Kidney (tissue), 13 donors: ENCODE measurements at regions not wholly inside any gene's neighbourhood (a gene's known extent, or its start where the extent isn't known, plus 50 kb on each side); places are given as distances from the start of the nearest gene placed in this dataset.

ENCODE experiments used
- DNase-seq, 5 donors: peaks; one replicate each; pipeline ENCODE4 v3.0.0-alpha.2; 2013 to 2020
- FAIRE-seq: peaks from 2 replicates; lab custom pipeline; 2012; peaks lifted over from hg19 to GRCh38; lab: Jason Lieb, UNC
- H3K27ac ChIP-seq, 2 donors: one replicate each; pipeline ENCODE4 v1.7.0; 2013; ENCODE audit warnings: low read depth in 2 of 2, low read length in 2 of 2, inconsistent platforms in 1 of 2
- H3K27me3 ChIP-seq: one replicate; pipeline ENCODE4 v1.7.1; 2013; ENCODE audit warnings: low read length, inconsistent platforms; ENCODE audit not compliant: control insufficient read depth, insufficient read depth
- H3K36me3 ChIP-seq, 3 donors: one replicate each; pipeline versions ENCODE4 v1.7.0 to v1.7.1; 2013; ENCODE audit warnings: low read length in 3 of 3, control low read depth in 1 of 3, inconsistent platforms in 1 of 3; ENCODE audit not compliant: insufficient read depth in 3 of 3, control insufficient read depth in 2 of 3
- H3K4me1 ChIP-seq, 3 donors: one replicate each; pipeline versions ENCODE4 v1.7.0 to v1.7.1; 2013; ENCODE audit warnings: low read length in 3 of 3, inconsistent platforms in 1 of 3, low read depth in 1 of 3; ENCODE audit not compliant: control insufficient read depth in 2 of 3, insufficient read depth in 2 of 3
- H3K4me3 ChIP-seq, 3 donors: one replicate each; pipeline versions ENCODE4 v1.7.0 to v1.8.1; 2013; ENCODE audit warnings: low read length in 3 of 3, control low read depth in 1 of 3, inconsistent platforms in 1 of 3
- H3K9ac ChIP-seq, 3 donors: one replicate each; pipeline versions ENCODE4 v1.7.0 to v1.7.1; 2013; ENCODE audit warnings: low read length in 3 of 3, control low read depth in 1 of 3, inconsistent platforms in 1 of 3
- H3K9me3 ChIP-seq, 3 donors: one replicate each; pipeline versions ENCODE4 v1.7.0 to v1.7.1; 2013; ENCODE audit warnings: low read length in 3 of 3, control low read depth in 1 of 3, inconsistent platforms in 1 of 3; ENCODE audit not compliant: control insufficient read depth in 2 of 3, insufficient read depth in 1 of 3
- intact Hi-C: fragments of 100-400 bp; cut with DNase I; formaldehyde crosslinking; loops from one replicate; pipeline ENCODE4 v1.11.1; 2022
- TF ChIP-seq, protein P1 (sequence below): IDR thresholded peaks from 3 replicates; pipeline ENCODE4 v1.5.1; 2012; ENCODE audit warnings: mild to moderate bottlenecking, moderate library complexity, borderline replicate concordance; ENCODE audit not compliant: insufficient read depth; ENCODE audit errors: extremely low read depth
- donor health status: control.
- donor health status: control.
- donor health status: control.
- donor health status: control.
- donor health status: control.
- donor health status: DM: yes; HTN: yes; CAD: no.
- donor health status: Normal renal cell carcinoma (clear cell type).

DNA sequence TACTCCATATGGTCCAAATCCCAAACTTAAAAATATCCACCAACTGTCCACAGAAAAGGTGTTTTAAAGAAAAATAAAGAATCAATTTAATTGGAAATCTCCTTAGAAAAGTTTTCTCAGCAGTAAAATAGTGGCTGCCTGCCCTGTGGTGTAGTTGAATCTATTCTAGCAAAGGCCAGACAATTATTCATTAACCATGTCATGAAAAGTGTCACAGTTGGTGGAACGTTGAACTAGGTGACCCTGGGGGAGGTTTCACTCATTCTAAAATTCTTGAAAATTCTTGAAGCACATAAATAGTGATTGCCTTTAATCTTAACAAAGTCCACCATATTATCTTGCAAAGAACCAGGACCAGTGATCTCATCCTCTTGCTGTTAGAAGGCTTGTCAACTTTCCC lies 78.4 kb upstream of the GZMB start:
- Histone ChIP-seq H3K4me3 (no peak overlapping the region), H3K36me3 (no peaks in the 10 kb centered on the region), H3K4me1 (peaks cover 0 to 2% (median 0%) of the 10 kb centered on the region in 3 donors), H3K9ac (no peak overlapping the region), H3K27ac (no peak overlapping the region), H3K9me3 (no peaks in the 10 kb centered on the region), H3K27me3 (no peaks in the 10 kb centered on the region)
- intact Hi-C loops = no loop called here
- FAIRE-seq (no peak), DNase-seq (peak in 1 of 5 donors; percentile 20)
- TF ChIP-seq, protein P1, sequence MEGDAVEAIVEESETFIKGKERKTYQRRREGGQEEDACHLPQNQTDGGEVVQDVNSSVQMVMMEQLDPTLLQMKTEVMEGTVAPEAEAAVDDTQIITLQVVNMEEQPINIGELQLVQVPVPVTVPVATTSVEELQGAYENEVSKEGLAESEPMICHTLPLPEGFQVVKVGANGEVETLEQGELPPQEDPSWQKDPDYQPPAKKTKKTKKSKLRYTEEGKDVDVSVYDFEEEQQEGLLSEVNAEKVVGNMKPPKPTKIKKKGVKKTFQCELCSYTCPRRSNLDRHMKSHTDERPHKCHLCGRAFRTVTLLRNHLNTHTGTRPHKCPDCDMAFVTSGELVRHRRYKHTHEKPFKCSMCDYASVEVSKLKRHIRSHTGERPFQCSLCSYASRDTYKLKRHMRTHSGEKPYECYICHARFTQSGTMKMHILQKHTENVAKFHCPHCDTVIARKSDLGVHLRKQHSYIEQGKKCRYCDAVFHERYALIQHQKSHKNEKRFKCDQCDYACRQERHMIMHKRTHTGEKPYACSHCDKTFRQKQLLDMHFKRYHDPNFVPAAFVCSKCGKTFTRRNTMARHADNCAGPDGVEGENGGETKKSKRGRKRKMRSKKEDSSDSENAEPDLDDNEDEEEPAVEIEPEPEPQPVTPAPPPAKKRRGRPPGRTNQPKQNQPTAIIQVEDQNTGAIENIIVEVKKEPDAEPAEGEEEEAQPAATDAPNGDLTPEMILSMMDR = no peak

DNA sequence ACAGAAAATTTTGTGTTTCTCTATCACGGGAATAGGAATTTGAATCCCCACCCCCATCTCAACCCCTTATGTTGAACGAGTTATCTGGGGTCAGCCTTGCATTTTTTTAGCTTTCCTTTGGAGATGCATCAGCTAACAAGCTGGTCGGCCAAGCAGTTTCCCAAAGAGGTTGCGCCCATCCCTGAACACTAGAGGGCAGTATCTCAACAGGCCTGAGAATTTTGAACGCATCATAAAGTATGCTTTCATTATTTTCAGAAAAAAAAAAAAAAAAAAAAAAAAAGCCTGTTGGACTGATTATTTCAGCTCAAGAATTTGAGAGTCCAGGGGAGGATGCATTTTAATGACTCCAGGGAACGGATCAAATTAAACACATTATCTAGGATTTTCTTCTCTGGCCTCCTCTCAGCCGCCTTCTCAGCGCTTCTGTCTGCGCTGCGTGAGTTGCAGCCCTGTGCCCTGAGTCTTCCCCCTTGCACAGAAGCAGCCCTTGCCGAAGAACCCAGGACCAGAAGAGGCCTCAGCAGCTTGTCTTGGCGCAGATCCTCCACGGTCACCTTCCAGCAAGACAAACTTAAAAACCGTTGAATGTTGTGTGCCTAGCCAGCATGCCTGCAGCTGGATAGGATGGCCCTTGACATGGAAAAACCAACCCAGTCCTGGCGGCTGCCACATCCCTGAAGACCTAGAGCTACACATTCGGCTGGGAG lies 76.6 kb upstream of the GZMB start:
- no peaks in the 10 kb centered on the region for H3K27me3 ChIP-seq
- no peaks in the 10 kb centered on the region for H3K9me3 ChIP-seq
- intact Hi-C loops = no loop called here
- FAIRE-seq (no peak), DNase-seq (peak in 4 of 5 donors; percentile 70 to 84 (median 73))
- peak overlapping the region in 1 of 3 donors; percentile 29 for H3K4me3 ChIP-seq
- no peak overlapping the region for H3K27ac ChIP-seq
- no peak overlapping the region for H3K9ac ChIP-seq
- H3K36me3 ChIP-seq = no peaks in the 10 kb centered on the region
- TF ChIP-seq, protein P1 = peak; percentile 68
- peaks cover 0 to 2% (median 0%) of the 10 kb centered on the region in 3 donors for H3K4me1 ChIP-seq

DNA sequence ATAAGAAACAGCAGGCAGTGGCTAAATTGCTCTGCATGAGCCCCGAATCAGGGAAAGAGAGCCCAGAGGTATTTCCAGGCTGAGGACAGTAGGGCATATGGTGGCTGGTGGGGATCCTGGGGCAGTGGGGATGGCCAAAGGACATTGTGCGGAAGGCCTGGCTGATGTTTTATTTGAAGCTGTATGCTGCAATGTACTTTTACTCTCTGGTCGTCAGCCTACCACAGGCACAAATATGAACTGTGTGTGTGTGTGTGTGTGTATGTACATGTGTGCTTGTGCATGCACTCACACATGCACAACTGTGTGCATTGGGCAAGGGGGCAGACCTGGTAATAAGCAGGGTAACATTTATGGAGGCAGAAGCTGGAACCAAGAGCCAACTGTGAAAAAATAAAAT lies 74.7 kb upstream of the GZMB start:
- TF ChIP-seq, protein P1 = no peak
- H3K27ac ChIP-seq = no peak overlapping the region
- no peaks in the 10 kb centered on the region for H3K9me3 ChIP-seq
- H3K4me3 ChIP-seq = no peak overlapping the region
- no peak for FAIRE-seq
- H3K27me3 ChIP-seq = no peaks in the 10 kb centered on the region
- intact Hi-C loops = no loop called here
- H3K36me3 ChIP-seq = no peaks in the 10 kb centered on the region
- no peak for DNase-seq
- H3K9ac ChIP-seq = no peak overlapping the region
- peaks cover 0 to 2% (median 0%) of the 10 kb centered on the region in 3 donors for H3K4me1 ChIP-seq
